ENCODE measurements at regions not wholly inside any gene's neighbourhood (a gene's known extent, or its start where the extent isn't known, plus 50 kb on each side); places are given as distances from the start of the nearest gene placed in this dataset.

GRCh38 chr22:47818496-47818895, 1056.0 kb downstream of the TBC1D22A start:
- Histone ChIP-seq H3K4me1 (no peaks in the 10 kb centered on the region), H3K4me3 (no peak overlapping the region), H3K36me3 (no peaks in the 10 kb centered on the region), H3K9me3 (peaks cover 0 to 3% (median 0%) of the 10 kb centered on the region in 12 donors), H3K27ac (no peak overlapping the region), H3K27me3 (peaks cover 0 to 4% (median 0%) of the 10 kb centered on the region in 9 donors)
- intact Hi-C loops (cut with DNase I): no loop called here
- TF ChIP-seq POLR2A (IDR thresholded peaks at IDR 0.05): no peak
- TF ChIP-seq CTCF (IDR thresholded peaks at IDR 0.05): no peak
- WGBS, 4 donors: 74 to 92% (median 89%) methylated on average over 9 of the region's 9 CpGs
- no peak for DNase-seq
- no peak for ATAC-seq

- H3K4me1 ChIP-seq: no peaks in the 10 kb centered on the region
- 77 to 90% (median 86%) methylated on average over 5 of the region's 5 CpGs for WGBS, 4 donors
- ATAC-seq (no peak), DNase-seq (no peak)
- no peaks in the 10 kb centered on the region for H3K36me3 ChIP-seq
- intact Hi-C loops (cut with DNase I): no loop called here
- no peak overlapping the region for H3K27ac ChIP-seq
- peaks cover 0 to 3% (median 0%) of the 10 kb centered on the region in 12 donors for H3K9me3 ChIP-seq
- H3K4me3 ChIP-seq: no peak overlapping the region
- TF ChIP-seq POLR2A (IDR thresholded peaks at IDR 0.05): no peak
- no peak for TF ChIP-seq CTCF (IDR thresholded peaks at IDR 0.05)
- peaks cover 0 to 4% (median 0%) of the 10 kb centered on the region in 9 donors for H3K27me3 ChIP-seq
Measured at GRCh38 chr22:47817380-47817779, 1054.9 kb downstream of the TBC1D22A start.

- ATAC-seq (no peak), DNase-seq (no peak)
- no peak overlapping the region for H3K4me3 ChIP-seq
- peaks cover 0 to 3% (median 0%) of the 10 kb centered on the region in 12 donors for H3K9me3 ChIP-seq
- WGBS, 4 donors: 70 to 81% (median 80%) methylated on average over 9 of the region's 9 CpGs
- H3K4me1 ChIP-seq: no peaks in the 10 kb centered on the region
- peaks cover 0 to 4% (median 0%) of the 10 kb centered on the region in 9 donors for H3K27me3 ChIP-seq
- TF ChIP-seq CTCF (IDR thresholded peaks at IDR 0.05) (no peak), POLR2A (IDR thresholded peaks at IDR 0.05) (no peak)
- intact Hi-C loops (cut with DNase I): no loop called here
- no peaks in the 10 kb centered on the region for H3K36me3 ChIP-seq
- H3K27ac ChIP-seq: no peak overlapping the region
Measured at GRCh38 chr22:47816863-47817210, 1054.4 kb downstream of the TBC1D22A start.

GRCh38 chr22:47816121-47816862, 1053.8 kb downstream of the TBC1D22A start:
- Histone ChIP-seq H3K27ac (no peak overlapping the region), H3K36me3 (no peaks in the 10 kb centered on the region), H3K27me3 (peaks cover 0 to 4% (median 0%) of the 10 kb centered on the region in 9 donors), H3K4me1 (no peaks in the 10 kb centered on the region), H3K4me3 (no peak overlapping the region), H3K9me3 (peaks cover 0 to 3% (median 0%) of the 10 kb centered on the region in 12 donors)
- no peak for DNase-seq
- 79 to 90% (median 87%) methylated on average over 16 of the region's 16 CpGs for WGBS, 4 donors
- TF ChIP-seq POLR2A (IDR thresholded peaks at IDR 0.05): no peak
- intact Hi-C loops (cut with DNase I): no loop called here
- ATAC-seq: no peak

Data from heart left ventricle (tissue), 16 donors.